ENCODE measurements at regions not wholly inside any gene's neighbourhood (a gene's known extent, or its start where the extent isn't known, plus 50 kb on each side); places are given as distances from the start of the nearest gene placed in this dataset.
A peak's percentile ranks its signal among the peaks of the same experiment; 100 is the strongest.

DNA sequence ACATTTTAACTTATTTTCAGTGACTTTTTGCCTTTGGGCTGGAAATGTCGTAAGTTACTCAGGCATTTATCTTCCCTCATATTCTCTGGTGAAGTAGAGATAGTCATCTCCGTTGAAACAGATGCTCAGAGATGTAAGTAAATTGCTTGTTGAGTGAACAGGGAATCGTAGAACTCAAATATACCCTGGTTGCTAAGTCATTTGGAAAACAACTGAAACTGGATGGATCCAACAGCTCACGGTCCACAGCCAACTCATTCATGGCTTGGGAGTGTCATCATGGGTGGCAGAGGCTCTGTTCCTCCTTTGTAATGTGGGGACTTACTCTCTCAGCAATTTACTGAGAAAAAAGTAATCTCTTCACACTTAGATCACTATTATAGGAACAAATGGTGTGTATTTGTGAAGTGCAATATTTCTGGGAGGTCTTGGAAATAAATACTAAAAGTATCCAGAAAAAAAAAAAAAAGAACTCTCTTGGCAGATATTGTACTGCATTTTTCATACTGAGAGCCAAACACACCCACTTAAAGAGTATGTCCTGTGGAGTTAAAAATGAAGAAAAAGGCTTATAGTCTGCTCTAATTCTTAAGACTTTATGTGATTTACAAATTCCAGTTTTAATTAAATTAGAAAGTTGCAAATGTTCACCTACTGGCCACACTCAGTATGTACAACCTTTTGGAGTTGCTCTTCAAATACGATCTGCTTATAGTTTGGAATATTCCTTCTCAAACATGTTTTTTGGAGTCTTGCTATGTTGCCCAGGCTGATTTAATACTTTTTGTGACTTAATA lies 107.4 kb downstream of the LEPR start:
- 42% methylated on average over 5 of the region's 5 CpGs for WGBS
- Histone ChIP-seq H3K4me1 (ENCODE audit: control insufficient read depth in 4 of 4, insufficient read depth in 4 of 4, low read length in 3 of 4) (peaks cover 0 to 4% (median 0%) of the 10 kb centered on the region in 4 donors), H3K9me3 (ENCODE audit: control insufficient read depth in 4 of 4, low read length in 3 of 4) (no peaks in the 10 kb centered on the region), H3K36me3 (ENCODE audit: control insufficient read depth in 4 of 4, insufficient read depth in 3 of 4, low read depth in 1 of 4, low read length in 3 of 4) (no peaks in the 10 kb centered on the region), H3K9ac (ENCODE audit: low read depth in 1 of 2, low read length in 2 of 2) (peak overlapping the region in 1 of 2 donors; percentile 86), H3K27ac (ENCODE audit: low read depth in 1 of 2, low read length in 2 of 2) (peak overlapping the region; percentile 55 to 61), H3K4me3 (ENCODE audit: low read depth in 1 of 3, low read length in 3 of 3) (peak overlapping the region in 2 of 3 donors; percentile 79 to 92), H3K27me3 (ENCODE audit: control insufficient read depth in 4 of 4, insufficient read depth in 4 of 4, low read length in 3 of 4) (no peaks in the 10 kb centered on the region)
- no peak for TF ChIP-seq GABPA (IDR thresholded peaks at IDR 0.05 in 1 of 2, conservative IDR thresholded peaks at IDR 0.05 in 1 of 2)
- no peak for TF ChIP-seq EGR1 (IDR thresholded peaks at IDR 0.05; ENCODE audit: low read depth in 2 of 2)
- no peak for TF ChIP-seq YY1 (IDR thresholded peaks at IDR 0.05)
- TF ChIP-seq, protein P1, sequence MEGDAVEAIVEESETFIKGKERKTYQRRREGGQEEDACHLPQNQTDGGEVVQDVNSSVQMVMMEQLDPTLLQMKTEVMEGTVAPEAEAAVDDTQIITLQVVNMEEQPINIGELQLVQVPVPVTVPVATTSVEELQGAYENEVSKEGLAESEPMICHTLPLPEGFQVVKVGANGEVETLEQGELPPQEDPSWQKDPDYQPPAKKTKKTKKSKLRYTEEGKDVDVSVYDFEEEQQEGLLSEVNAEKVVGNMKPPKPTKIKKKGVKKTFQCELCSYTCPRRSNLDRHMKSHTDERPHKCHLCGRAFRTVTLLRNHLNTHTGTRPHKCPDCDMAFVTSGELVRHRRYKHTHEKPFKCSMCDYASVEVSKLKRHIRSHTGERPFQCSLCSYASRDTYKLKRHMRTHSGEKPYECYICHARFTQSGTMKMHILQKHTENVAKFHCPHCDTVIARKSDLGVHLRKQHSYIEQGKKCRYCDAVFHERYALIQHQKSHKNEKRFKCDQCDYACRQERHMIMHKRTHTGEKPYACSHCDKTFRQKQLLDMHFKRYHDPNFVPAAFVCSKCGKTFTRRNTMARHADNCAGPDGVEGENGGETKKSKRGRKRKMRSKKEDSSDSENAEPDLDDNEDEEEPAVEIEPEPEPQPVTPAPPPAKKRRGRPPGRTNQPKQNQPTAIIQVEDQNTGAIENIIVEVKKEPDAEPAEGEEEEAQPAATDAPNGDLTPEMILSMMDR (IDR thresholded peaks at IDR 0.05; ENCODE audit: low read depth, low read length, missing input control), result peak; percentile 42
- peak; percentile 8 to 39 for TF ChIP-seq RAD21 (IDR thresholded peaks at IDR 0.05)
- no peak for TF ChIP-seq RXRA (IDR thresholded peaks at IDR 0.05)
- no peak for DNase-seq (ENCODE audit: low spot score)

DNA sequence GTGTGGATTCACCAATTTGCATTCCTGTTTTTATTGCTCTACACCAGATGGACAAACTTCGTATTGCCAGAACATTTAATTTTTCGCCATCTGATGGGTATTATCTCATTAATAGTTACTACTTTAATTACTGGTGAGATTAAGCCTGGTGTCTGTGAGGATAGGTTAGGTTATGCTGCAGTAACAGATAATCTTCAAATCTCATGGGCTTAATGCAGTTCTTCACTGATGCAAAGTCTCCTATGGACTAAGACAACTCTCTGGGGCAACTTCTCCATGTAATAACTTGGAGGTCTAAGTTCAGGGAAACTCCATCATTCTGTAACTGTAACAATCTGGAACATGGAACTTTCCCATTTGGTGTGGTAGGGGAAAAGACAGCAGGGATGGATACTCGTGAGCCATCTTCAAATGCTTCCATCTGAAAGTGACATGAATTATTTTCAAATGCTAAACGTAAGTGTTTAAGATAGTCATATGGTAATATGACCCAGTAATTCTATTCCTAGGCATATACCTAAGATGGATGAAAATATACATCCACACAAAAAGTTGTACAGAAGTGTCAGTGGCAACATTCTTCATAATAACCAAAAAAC lies 111.6 kb downstream of the LEPR start:
- H3K4me1 ChIP-seq (ENCODE audit: control insufficient read depth in 4 of 4, insufficient read depth in 4 of 4, low read length in 3 of 4), result peaks cover 0 to 2% (median under 1%) of the 10 kb centered on the region in 4 donors
- TF ChIP-seq SP1 (IDR thresholded peaks at IDR 0.05) (no peak), GABPA (IDR thresholded peaks at IDR 0.05 in 1 of 2, conservative IDR thresholded peaks at IDR 0.05 in 1 of 2) (no peak), RAD21 (IDR thresholded peaks at IDR 0.05) (no peak), RXRA (IDR thresholded peaks at IDR 0.05) (no peak), EGR1 (IDR thresholded peaks at IDR 0.05; ENCODE audit: low read depth in 2 of 2) (no peak), FOXA1 (IDR thresholded peaks at IDR 0.05) (no peak), HNF4G (IDR thresholded peaks at IDR 0.05) (no peak), TAF1 (conservative IDR thresholded peaks at IDR 0.05) (no peak), HNF4A (conservative IDR thresholded peaks at IDR 0.05) (no peak)
- TF ChIP-seq, protein P2, sequence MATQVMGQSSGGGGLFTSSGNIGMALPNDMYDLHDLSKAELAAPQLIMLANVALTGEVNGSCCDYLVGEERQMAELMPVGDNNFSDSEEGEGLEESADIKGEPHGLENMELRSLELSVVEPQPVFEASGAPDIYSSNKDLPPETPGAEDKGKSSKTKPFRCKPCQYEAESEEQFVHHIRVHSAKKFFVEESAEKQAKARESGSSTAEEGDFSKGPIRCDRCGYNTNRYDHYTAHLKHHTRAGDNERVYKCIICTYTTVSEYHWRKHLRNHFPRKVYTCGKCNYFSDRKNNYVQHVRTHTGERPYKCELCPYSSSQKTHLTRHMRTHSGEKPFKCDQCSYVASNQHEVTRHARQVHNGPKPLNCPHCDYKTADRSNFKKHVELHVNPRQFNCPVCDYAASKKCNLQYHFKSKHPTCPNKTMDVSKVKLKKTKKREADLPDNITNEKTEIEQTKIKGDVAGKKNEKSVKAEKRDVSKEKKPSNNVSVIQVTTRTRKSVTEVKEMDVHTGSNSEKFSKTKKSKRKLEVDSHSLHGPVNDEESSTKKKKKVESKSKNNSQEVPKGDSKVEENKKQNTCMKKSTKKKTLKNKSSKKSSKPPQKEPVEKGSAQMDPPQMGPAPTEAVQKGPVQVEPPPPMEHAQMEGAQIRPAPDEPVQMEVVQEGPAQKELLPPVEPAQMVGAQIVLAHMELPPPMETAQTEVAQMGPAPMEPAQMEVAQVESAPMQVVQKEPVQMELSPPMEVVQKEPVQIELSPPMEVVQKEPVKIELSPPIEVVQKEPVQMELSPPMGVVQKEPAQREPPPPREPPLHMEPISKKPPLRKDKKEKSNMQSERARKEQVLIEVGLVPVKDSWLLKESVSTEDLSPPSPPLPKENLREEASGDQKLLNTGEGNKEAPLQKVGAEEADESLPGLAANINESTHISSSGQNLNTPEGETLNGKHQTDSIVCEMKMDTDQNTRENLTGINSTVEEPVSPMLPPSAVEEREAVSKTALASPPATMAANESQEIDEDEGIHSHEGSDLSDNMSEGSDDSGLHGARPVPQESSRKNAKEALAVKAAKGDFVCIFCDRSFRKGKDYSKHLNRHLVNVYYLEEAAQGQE (IDR thresholded peaks at IDR 0.05), result no peak
- TF ChIP-seq, protein P3, sequence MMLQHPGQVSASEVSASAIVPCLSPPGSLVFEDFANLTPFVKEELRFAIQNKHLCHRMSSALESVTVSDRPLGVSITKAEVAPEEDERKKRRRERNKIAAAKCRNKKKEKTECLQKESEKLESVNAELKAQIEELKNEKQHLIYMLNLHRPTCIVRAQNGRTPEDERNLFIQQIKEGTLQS (IDR thresholded peaks at IDR 0.05), result no peak
- TF ChIP-seq, protein P4, sequence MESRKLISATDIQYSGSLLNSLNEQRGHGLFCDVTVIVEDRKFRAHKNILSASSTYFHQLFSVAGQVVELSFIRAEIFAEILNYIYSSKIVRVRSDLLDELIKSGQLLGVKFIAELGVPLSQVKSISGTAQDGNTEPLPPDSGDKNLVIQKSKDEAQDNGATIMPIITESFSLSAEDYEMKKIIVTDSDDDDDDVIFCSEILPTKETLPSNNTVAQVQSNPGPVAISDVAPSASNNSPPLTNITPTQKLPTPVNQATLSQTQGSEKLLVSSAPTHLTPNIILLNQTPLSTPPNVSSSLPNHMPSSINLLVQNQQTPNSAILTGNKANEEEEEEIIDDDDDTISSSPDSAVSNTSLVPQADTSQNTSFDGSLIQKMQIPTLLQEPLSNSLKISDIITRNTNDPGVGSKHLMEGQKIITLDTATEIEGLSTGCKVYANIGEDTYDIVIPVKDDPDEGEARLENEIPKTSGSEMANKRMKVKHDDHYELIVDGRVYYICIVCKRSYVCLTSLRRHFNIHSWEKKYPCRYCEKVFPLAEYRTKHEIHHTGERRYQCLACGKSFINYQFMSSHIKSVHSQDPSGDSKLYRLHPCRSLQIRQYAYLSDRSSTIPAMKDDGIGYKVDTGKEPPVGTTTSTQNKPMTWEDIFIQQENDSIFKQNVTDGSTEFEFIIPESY (IDR thresholded peaks at IDR 0.05), result no peak
- TF ChIP-seq, protein P1 (IDR thresholded peaks at IDR 0.05; ENCODE audit: low read depth, low read length, missing input control), result no peak
- TF ChIP-seq, protein P5, sequence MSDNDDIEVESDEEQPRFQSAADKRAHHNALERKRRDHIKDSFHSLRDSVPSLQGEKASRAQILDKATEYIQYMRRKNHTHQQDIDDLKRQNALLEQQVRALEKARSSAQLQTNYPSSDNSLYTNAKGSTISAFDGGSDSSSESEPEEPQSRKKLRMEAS (IDR thresholded peaks at IDR 0.05), result no peak

More for the DNA sequence above, 111.6 kb downstream of the LEPR start:
- Histone ChIP-seq H3K9me3 (ENCODE audit: control insufficient read depth in 4 of 4, low read length in 3 of 4) (no peaks in the 10 kb centered on the region), H3K9ac (ENCODE audit: low read depth in 1 of 2, low read length in 2 of 2) (no peak overlapping the region), H3K36me3 (ENCODE audit: control insufficient read depth in 4 of 4, insufficient read depth in 3 of 4, low read depth in 1 of 4, low read length in 3 of 4) (no peaks in the 10 kb centered on the region), H3K27me3 (ENCODE audit: control insufficient read depth in 4 of 4, insufficient read depth in 4 of 4, low read length in 3 of 4) (no peaks in the 10 kb centered on the region), H3K4me3 (ENCODE audit: low read depth in 1 of 3, low read length in 3 of 3) (no peak overlapping the region), H3K27ac (ENCODE audit: low read depth in 1 of 2, low read length in 2 of 2) (no peak overlapping the region)
- 80% methylated on average over 4 of the region's 4 CpGs for WGBS
- DNase-seq (ENCODE audit: low spot score), result no peak
